ENCODE measurements at regions not wholly inside any gene's neighbourhood (a gene's known extent, or its start where the extent isn't known, plus 50 kb on each side); places are given as distances from the start of the nearest gene placed in this dataset.

GRCh38 chr5:124902097-124902821 lies 155.8 kb upstream of the ZNF608 start:
- no peak overlapping the region for H3K27ac Mint-ChIP-seq
- ATAC-seq (replicated peaks in 1 of 4), result no peak
- no peaks in the 10 kb centered on the region for H3K9me3 Mint-ChIP-seq
- no peak overlapping the region for H3K4me3 Mint-ChIP-seq
- H3K36me3 ChIP-seq (ENCODE audit: control insufficient read depth in 2 of 2, extremely low read depth in 1 of 2, insufficient read depth in 1 of 2, low read length in 1 of 2), result no peaks in the 10 kb centered on the region
- H3K27me3 ChIP-seq (replicated peaks in 1 of 2; ENCODE audit: control insufficient read depth in 2 of 2, extremely low read depth in 1 of 2, insufficient read depth in 2 of 2, low read length in 1 of 2), result peaks cover 0 to 3% of the 10 kb centered on the region in 2 experiments
- 28% methylated on average over 2 of the region's 5 CpGs for WGBS (ENCODE audit: insufficient coverage)
- DNase-seq, result peak in 1 of 35 experiments; percentile 26
- H3K27me3 Mint-ChIP-seq, result peaks cover 0 to 7% of the 10 kb centered on the region in 2 donors
- H3K4me1 ChIP-seq (ENCODE audit: control insufficient read depth in 1 of 2, extremely low read depth in 1 of 2, insufficient read depth in 2 of 2, low read length in 2 of 2), result no peaks in the 10 kb centered on the region
- H3K4me1 Mint-ChIP-seq, result peaks cover 0 to 10% (median 6%) of the 10 kb centered on the region in 3 donors
- no peak overlapping the region for H3K4me3 ChIP-seq (ENCODE audit: control insufficient read depth in 1 of 2, extremely low read depth in 1 of 2, low read length in 1 of 2)
- ChIA-PET CTCF (no interaction called here), POLR2A (no interaction called here)
- no peaks in the 10 kb centered on the region for H3K9me3 ChIP-seq
- no peaks in the 10 kb centered on the region for H3K36me3 Mint-ChIP-seq
- no peak overlapping the region for H3K27ac ChIP-seq (ENCODE audit: low read length)

GRCh38 chr5:124905256-124906130 lies 159.1 kb upstream of the ZNF608 start:
- Mint-ChIP-seq H3K27me3 (peaks cover 0 to 7% of the 10 kb centered on the region in 2 donors), H3K4me1 (peaks cover 0 to 10% (median 6%) of the 10 kb centered on the region in 3 donors), H3K36me3 (no peaks in the 10 kb centered on the region), H3K27ac (no peak overlapping the region), H3K9me3 (no peaks in the 10 kb centered on the region), H3K4me3 (no peak overlapping the region)
- ChIA-PET CTCF (no interaction called here), POLR2A (no interaction called here)
- Histone ChIP-seq H3K27me3 (replicated peaks in 1 of 2; ENCODE audit: control insufficient read depth in 2 of 2, extremely low read depth in 1 of 2, insufficient read depth in 2 of 2, low read length in 1 of 2) (peaks cover 0 to 3% of the 10 kb centered on the region in 2 experiments), H3K4me1 (ENCODE audit: control insufficient read depth in 1 of 2, extremely low read depth in 1 of 2, insufficient read depth in 2 of 2, low read length in 2 of 2) (no peaks in the 10 kb centered on the region), H3K36me3 (ENCODE audit: control insufficient read depth in 2 of 2, extremely low read depth in 1 of 2, insufficient read depth in 1 of 2, low read length in 1 of 2) (no peaks in the 10 kb centered on the region), H3K9me3 (no peaks in the 10 kb centered on the region), H3K4me3 (ENCODE audit: control insufficient read depth in 1 of 2, extremely low read depth in 1 of 2, low read length in 1 of 2) (no peak overlapping the region), H3K27ac (ENCODE audit: low read length) (no peak overlapping the region)
- DNase-seq (no peak), ATAC-seq (replicated peaks in 1 of 4) (no peak)
- WGBS (ENCODE audit: insufficient coverage), result no CpG with 5 or more reads among the region's 2 CpGs

DNA sequence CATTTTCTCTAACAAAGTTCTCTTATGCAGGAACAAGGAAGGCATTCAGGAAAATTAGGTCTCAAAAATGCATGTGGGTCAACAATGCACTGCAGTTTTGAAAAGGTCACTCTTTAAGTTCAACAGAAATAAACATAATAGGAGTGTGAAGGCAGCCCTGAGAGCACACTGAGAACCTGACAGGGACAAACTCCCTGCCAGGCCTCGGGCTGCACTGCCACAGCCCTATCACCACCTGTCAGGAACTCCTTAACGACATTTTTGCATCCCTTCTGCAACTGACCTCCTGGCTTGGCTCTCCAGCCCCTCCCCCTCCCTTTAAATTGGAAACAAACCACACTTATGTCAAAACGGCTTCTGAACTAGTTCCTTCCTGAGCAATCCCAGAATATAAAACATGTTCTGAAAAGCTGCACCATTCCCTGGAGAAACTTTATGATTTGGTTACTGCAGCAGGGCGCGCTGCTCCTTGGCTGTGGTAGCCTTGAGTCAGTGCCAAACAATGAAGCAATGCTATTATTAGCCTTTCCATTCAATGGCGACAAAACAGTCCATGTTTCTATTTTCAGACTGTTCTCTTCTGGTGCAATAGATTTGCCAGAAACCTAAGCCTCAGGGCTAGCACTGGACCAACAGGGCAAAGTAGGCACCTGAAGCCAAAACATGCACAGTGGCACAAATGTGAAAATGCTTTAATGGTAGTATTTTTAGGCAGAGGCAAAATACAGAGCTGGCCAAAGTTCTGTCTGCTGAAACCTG lies 160.1 kb upstream of the ZNF608 start:
- ChIA-PET POLR2A (no interaction called here), CTCF (no interaction called here)
- H3K36me3 Mint-ChIP-seq, result no peaks in the 10 kb centered on the region
- no peak overlapping the region for H3K27ac ChIP-seq (ENCODE audit: low read length)
- DNase-seq (no peak), ATAC-seq (replicated peaks in 1 of 4) (no peak)
- H3K4me1 Mint-ChIP-seq, result peaks cover 0 to 10% (median 6%) of the 10 kb centered on the region in 3 donors
- no peak overlapping the region for H3K27ac Mint-ChIP-seq
- peaks cover 0 to 7% of the 10 kb centered on the region in 2 donors for H3K27me3 Mint-ChIP-seq
- peaks cover 0 to 3% of the 10 kb centered on the region in 2 experiments for H3K27me3 ChIP-seq (replicated peaks in 1 of 2; ENCODE audit: control insufficient read depth in 2 of 2, extremely low read depth in 1 of 2, insufficient read depth in 2 of 2, low read length in 1 of 2)
- no peak overlapping the region for H3K4me3 Mint-ChIP-seq
- H3K9me3 Mint-ChIP-seq, result no peaks in the 10 kb centered on the region
- no peaks in the 10 kb centered on the region for H3K36me3 ChIP-seq (ENCODE audit: control insufficient read depth in 2 of 2, extremely low read depth in 1 of 2, insufficient read depth in 1 of 2, low read length in 1 of 2)
- 42% methylated on average over 6 of the region's 6 CpGs for WGBS (ENCODE audit: insufficient coverage)
- no peaks in the 10 kb centered on the region for H3K4me1 ChIP-seq (ENCODE audit: control insufficient read depth in 1 of 2, extremely low read depth in 1 of 2, insufficient read depth in 2 of 2, low read length in 2 of 2)
- H3K4me3 ChIP-seq (ENCODE audit: control insufficient read depth in 1 of 2, extremely low read depth in 1 of 2, low read length in 1 of 2), result no peak overlapping the region
- H3K9me3 ChIP-seq, result no peaks in the 10 kb centered on the region

DNA sequence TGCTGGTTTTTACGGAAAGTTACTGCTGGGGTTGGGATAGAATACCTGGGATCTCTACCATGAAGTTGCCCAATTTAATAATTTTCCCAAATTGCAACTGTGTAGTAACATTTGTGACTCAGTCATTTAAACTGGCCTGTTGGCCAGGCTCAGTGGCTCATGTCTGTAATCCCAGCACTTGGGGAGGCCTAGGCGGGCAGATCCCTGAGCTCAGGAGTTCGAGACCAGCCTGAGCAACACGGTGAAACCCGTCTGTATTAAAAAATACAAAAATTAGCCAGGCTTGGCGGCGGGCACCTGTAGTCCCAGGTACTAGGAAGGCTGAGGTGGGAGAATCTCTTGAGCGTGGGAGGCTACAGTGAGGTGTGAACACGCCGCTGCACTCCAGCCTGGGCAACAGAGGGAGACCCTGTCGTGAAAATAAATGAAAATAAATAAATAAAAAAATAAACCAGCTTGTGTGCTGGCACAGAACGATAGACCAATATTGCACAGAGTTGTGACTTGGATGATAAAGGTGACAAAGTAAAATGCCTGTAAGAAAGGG lies 160.7 kb upstream of the ZNF608 start:
- Mint-ChIP-seq H3K27me3 (peaks cover 0 to 7% of the 10 kb centered on the region in 2 donors), H3K9me3 (no peaks in the 10 kb centered on the region), H3K36me3 (no peaks in the 10 kb centered on the region), H3K27ac (no peak overlapping the region), H3K4me1 (peaks cover 0 to 9% (median 4%) of the 10 kb centered on the region in 3 donors), H3K4me3 (no peak overlapping the region)
- H3K4me3 ChIP-seq (ENCODE audit: control insufficient read depth in 1 of 2, extremely low read depth in 1 of 2, low read length in 1 of 2), result no peak overlapping the region
- H3K4me1 ChIP-seq (ENCODE audit: control insufficient read depth in 1 of 2, extremely low read depth in 1 of 2, insufficient read depth in 2 of 2, low read length in 2 of 2), result no peaks in the 10 kb centered on the region
- H3K27ac ChIP-seq (ENCODE audit: low read length), result no peak overlapping the region
- H3K36me3 ChIP-seq (ENCODE audit: control insufficient read depth in 2 of 2, extremely low read depth in 1 of 2, insufficient read depth in 1 of 2, low read length in 1 of 2), result no peaks in the 10 kb centered on the region
- ATAC-seq (replicated peaks in 1 of 4) (no peak), DNase-seq (no peak)
- no peaks in the 10 kb centered on the region for H3K9me3 ChIP-seq
- H3K27me3 ChIP-seq (replicated peaks in 1 of 2; ENCODE audit: control insufficient read depth in 2 of 2, extremely low read depth in 1 of 2, insufficient read depth in 2 of 2, low read length in 1 of 2), result peaks cover 0 to 3% of the 10 kb centered on the region in 2 experiments
- ChIA-PET POLR2A (no interaction called here), CTCF (no interaction called here)
- WGBS (ENCODE audit: insufficient coverage), result 88% methylated on average over 4 of the region's 12 CpGs

DNA sequence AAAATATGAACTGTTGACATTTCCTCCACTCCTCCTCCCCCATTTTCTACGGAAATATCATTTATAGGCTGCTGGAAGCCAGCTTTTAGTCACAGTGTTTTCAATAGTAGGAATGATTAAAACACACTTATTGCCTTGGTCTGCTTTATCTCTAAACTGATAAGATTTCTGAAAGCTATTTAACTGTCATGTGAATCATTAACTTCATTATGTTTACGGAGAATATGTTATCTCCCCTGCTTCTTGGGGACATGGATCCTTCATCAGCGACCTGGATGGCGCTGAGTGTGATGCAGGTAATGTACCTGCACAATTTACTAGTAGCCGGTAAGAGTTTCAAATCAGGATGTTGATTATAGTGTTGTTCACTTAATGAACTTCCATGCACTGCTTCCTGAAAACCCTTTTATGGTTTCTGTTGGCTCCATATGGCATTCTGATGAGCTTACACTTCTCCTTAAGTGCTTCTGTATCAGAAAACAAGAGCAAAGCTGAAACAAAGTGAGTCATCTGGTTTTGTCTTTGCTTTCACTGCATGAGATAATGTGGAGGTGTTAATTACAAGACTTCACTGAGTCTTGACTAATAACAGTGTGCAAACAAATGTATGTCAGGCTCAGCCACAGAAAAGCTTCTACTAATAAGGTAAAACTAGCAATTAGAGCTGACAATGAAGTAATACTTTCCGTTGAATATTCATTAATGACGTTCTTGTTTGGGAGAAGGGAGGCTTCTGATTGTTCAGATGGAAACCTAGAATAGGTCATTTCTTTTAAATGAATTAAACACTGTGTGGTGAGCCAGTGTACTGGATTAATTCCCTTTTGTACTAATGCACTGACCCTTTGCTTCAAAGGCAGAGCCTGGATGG lies 162.4 kb upstream of the ZNF608 start:
- Mint-ChIP-seq H3K27me3 (peaks cover 0 to 4% of the 10 kb centered on the region in 2 donors), H3K4me3 (no peak overlapping the region), H3K27ac (no peak overlapping the region), H3K9me3 (no peaks in the 10 kb centered on the region), H3K4me1 (no peaks in the 10 kb centered on the region), H3K36me3 (no peaks in the 10 kb centered on the region)
- H3K27ac ChIP-seq (ENCODE audit: low read length), result no peak overlapping the region
- WGBS (ENCODE audit: insufficient coverage), result 74% methylated on average over 3 of the region's 7 CpGs
- ATAC-seq (replicated peaks in 1 of 4) (no peak), DNase-seq (no peak)
- no peaks in the 10 kb centered on the region for H3K4me1 ChIP-seq (ENCODE audit: control insufficient read depth in 1 of 2, extremely low read depth in 1 of 2, insufficient read depth in 2 of 2, low read length in 2 of 2)
- H3K36me3 ChIP-seq (ENCODE audit: control insufficient read depth in 2 of 2, extremely low read depth in 1 of 2, insufficient read depth in 1 of 2, low read length in 1 of 2), result no peaks in the 10 kb centered on the region
- H3K4me3 ChIP-seq (ENCODE audit: control insufficient read depth in 1 of 2, extremely low read depth in 1 of 2, low read length in 1 of 2), result no peak overlapping the region
- H3K9me3 ChIP-seq, result no peaks in the 10 kb centered on the region
- POLR2A ChIA-PET, result no interaction called here
- peaks cover 0 to 3% of the 10 kb centered on the region in 2 experiments for H3K27me3 ChIP-seq (replicated peaks in 1 of 2; ENCODE audit: control insufficient read depth in 2 of 2, extremely low read depth in 1 of 2, insufficient read depth in 2 of 2, low read length in 1 of 2)
- CTCF ChIA-PET, result no interaction called here

All from T-cell (primary cell).